ENCODE measurements at regions not wholly inside any gene's neighbourhood (a gene's known extent, or its start where the extent isn't known, plus 50 kb on each side); places are given as distances from the start of the nearest gene placed in this dataset.
A peak's percentile ranks its signal among the peaks of the same experiment; 100 is the strongest.
"Not testable (repeated sequence)": the region's sequence is repeated elsewhere in the genome, so short reads cannot be mapped to it uniquely, and the experiment has no call there.

- no peak for DNase-seq
Observed at GRCh38 chr10:36764823-36765222, 360.6 kb upstream of the ANKRD30A start.

DNA sequence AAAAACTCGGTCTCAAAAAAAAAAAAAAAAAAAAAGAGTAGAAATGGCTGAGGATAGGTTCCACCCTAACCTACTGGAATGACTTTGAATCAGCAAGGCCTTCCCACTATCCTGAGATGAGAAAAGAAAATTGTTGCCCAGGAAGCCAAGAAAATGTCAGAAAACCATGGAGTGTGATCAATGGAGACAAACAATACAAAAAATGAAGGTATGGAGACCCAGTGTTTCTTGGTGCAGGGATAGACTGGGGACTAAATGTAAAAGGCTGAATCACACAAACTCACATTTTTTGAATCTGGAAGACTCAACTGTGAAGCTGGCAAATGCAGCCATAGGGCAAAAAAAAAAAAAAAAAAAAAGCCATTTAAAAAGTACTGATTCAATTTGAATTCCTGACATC, 364.3 kb upstream of the ANKRD30A start:
- DNase-seq, result no peak

GRCh38 chr10:36759141-36759805, 366.1 kb upstream of the ANKRD30A start:
- peak; percentile 93 for DNase-seq

- DNase-seq, result no peak
Observed at GRCh38 chr10:36748128-36748871, 377.1 kb upstream of the ANKRD30A start.

- no peak for DNase-seq
Observed at GRCh38 chr10:36739884-36740445, 385.4 kb upstream of the ANKRD30A start.

GRCh38 chr10:36738738-36739431, 386.5 kb upstream of the ANKRD30A start:
- DNase-seq, result no peak

DNA sequence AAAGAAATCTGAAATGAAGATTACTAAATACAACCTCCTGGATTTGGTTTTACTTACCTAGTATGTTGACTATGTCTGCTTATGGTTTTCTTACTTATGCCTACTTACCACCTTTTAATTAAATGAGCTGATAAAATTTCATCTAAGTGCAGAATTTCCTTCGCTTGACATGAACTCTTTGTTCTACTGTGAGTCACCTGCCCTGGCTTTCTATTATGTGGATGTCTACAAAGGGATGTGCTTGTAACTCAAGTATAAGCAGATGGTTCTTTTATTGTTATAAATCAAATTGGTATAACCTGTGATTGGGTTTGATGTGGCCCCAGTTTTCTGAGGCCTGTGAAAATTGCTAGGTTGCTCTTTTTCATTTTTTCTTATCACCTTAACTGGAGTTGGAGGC, 389.1 kb upstream of the ANKRD30A start:
- no peak for DNase-seq

DNA sequence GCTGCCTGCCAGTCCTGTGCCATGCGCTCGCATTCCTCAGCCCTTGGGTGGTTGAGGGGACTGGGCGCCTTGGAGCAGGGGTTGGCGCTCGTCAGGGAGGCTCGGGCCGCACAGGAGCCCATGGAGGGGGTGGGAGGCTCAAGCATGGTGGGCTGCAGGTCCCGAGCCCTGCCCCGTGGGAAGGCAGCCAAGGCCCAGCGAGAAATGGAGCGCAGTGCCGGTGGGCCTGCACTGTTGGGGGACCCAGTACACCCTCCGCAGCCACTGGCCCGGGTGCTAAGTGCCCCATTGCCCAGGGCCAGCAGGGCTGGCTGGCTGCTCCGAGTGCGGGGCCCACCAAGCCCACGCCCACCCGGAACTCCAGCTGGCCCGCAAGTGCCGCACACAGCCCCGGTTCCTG, 390.8 kb upstream of the ANKRD30A start:
- DNase-seq, result not testable (repeated sequence)

- no peak for DNase-seq
Observed at GRCh38 chr10:36730316-36730715, 395.1 kb upstream of the ANKRD30A start.

- DNase-seq, result no peak
Observed at GRCh38 chr10:36728626-36729025, 396.8 kb upstream of the ANKRD30A start.

GRCh38 chr10:36725581-36726520, 399.5 kb upstream of the ANKRD30A start:
- peak; percentile 98 for DNase-seq

- DNase-seq, result no peak
Observed at GRCh38 chr10:36722777-36723176, 402.6 kb upstream of the ANKRD30A start.

DNA sequence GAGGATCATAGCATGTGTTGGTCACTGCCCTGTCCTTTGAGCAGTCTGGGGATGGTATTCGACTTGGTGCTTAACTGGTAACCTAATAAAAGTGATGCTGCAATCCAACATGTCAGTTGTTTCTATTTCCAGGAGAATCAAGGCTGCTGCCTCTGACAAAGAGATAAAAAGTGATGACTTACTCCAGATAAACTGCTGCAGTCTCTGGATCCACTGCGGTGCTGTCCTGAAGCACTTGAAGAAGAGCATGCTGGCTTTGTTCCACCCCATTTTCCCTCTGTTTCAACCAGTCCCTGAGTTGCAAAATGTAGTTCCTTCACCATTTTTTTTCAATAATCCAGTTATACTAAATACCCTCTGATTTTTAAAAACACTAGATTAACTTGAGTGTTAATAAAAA, 403.5 kb upstream of the ANKRD30A start:
- peak; percentile 27 for DNase-seq

DNA sequence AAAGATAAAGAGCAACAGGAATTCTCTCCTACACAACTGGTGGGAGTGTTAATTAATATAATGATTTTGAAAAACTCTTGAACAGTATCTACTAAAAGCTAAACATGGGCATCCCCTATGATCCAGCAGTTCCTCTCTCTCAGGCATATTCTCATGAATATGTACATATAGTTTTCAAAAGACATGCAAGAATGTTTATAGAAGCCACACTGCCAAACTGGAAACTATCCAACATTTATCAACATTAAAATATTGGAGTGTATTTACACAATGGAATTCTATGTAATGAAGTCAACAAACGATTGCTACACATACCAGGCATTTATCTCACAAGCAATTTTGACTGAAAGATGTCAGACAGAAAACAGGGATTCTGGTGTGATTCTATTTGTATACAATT, 404.5 kb upstream of the ANKRD30A start:
- DNase-seq, result peak; percentile 30

- DNase-seq, result no peak
Observed at GRCh38 chr10:36717118-36717517, 408.3 kb upstream of the ANKRD30A start.

GRCh38 chr10:36716291-36716690, 409.1 kb upstream of the ANKRD30A start:
- no peak for DNase-seq

DNA sequence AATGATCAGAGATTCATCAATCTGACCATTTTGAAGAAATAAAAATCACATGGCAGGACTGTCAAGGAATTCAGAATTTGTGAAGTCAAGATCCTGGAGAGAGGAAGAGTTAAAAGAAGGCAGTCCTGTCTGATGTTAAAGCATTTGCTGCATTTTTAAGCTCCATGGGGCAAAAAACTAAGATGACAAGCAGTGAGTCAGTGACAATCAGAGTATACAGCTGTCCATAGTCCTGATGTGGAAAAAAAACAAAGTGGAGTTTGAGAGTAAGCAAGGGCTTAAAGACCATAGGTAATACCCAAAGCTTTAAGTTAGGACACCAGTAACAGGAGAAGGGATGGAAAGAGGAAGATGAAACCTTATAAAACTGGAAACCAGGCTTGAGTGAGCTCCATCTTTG, 412.7 kb upstream of the ANKRD30A start:
- DNase-seq, result no peak

DNA sequence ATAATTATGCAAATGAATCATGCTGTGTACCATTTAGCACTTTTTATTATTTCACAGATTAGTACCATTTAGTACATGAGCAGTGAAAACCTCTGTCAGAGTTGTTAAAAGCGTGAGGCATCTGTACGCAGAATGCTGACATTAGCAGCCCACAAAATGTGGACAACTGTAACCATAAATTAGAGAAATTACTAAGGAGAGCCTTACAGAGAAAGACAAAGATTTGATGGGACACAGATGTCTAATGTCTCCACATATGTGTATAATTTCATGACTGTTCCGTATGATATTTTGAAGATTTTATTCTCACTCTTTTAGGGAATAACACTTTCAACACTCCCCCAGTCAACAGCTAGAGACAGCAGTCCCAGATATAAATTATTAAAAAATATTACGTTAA, 414.0 kb upstream of the ANKRD30A start:
- peak; percentile 53 for DNase-seq

DNA sequence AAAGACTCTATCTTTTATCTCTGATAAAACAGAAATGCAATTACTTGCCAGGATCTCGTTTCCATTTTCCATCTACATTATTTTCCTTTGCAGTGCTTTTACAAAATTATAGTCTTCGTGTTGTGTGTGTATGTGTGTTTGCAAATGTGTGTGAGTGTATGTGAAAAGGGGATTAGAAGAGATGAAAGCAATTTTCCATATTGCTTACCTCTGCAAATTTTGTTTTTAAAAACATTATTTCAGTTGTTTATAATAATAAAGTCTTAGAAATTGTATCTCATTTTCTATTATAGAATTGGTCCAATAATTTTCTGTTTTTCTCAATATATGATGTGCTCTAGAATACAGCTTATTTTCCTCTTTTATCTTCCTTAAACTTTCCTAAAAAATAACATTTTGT, 421.3 kb upstream of the ANKRD30A start:
- no peak for DNase-seq

GRCh38 chr10:36703179-36703578, 422.2 kb upstream of the ANKRD30A start:
- no peak for DNase-seq

DNA sequence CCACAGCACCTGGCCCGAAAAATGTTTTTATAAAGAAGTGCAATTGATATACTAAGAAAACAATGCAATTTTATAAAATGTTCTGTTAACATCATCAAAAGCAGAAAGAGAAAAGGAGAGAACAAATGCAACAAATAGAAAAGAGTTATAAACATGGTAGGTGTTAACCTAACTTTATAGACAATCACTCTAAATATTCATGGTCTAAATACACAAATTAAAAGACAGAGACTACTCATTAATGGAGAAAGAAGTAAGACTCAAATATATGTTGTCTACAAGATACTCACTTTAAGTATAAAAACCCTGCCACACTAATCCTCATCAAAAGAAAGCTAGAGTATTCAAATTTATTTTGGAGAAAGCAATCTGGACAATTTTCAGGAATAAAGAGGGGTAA, 425.3 kb upstream of the ANKRD30A start:
- no peak for DNase-seq

- no peak for DNase-seq
Observed at GRCh38 chr10:36692759-36693158, 432.6 kb upstream of the ANKRD30A start.

- DNase-seq, result no peak
Observed at GRCh38 chr10:36688717-36689116, 436.7 kb upstream of the ANKRD30A start.
